Nucleus accumbens (tissue), 56 donors: ENCODE measurements at regions not wholly inside any gene's neighbourhood (a gene's known extent, or its start where the extent isn't known, plus 50 kb on each side); places are given as distances from the start of the nearest gene placed in this dataset.
"Not testable (repeated sequence)": the region's sequence is repeated elsewhere in the genome, so short reads cannot be mapped to it uniquely, and the experiment has no call there.

Experiments
- DNase-seq, 56 donors: peaks; one replicate each; lab custom pipeline; 2025; lab: John Stamatoyannopoulos, UW

GRCh38 chr17:77800816-77801215 is 157.7 kb upstream of the TNRC6C start:
- no peak for DNase-seq

- no peak for DNase-seq
Observed at GRCh38 chr17:77801545-77802332, 156.8 kb upstream of the TNRC6C start.

- peak in 14 of 56 donors; percentile 13 to 52 (median 28) for DNase-seq
Observed at GRCh38 chr17:77802333-77802615, 156.2 kb upstream of the TNRC6C start.

- DNase-seq: peak in 24 of 56 donors; percentile 4 to 68 (median 31)
Observed at GRCh38 chr17:77802811-77803220, 155.7 kb upstream of the TNRC6C start.

- no peak for DNase-seq
Observed at GRCh38 chr17:77803726-77804125, 154.8 kb upstream of the TNRC6C start.

GRCh38 chr17:77804796-77805426 is 153.6 kb upstream of the TNRC6C start:
- no peak for DNase-seq

GRCh38 chr17:77805970-77806369 is 152.5 kb upstream of the TNRC6C start:
- DNase-seq: not testable (repeated sequence)

- no peak for DNase-seq
Observed at GRCh38 chr17:77807051-77807745, 151.3 kb upstream of the TNRC6C start.

GRCh38 chr17:77807746-77808441 is 150.6 kb upstream of the TNRC6C start:
- DNase-seq: no peak

GRCh38 chr17:77808686-77809425 is 149.6 kb upstream of the TNRC6C start:
- no peak for DNase-seq

- no peak for DNase-seq
Observed at GRCh38 chr17:77809814-77810213, 148.7 kb upstream of the TNRC6C start.

GRCh38 chr17:77810536-77810935 is 148.0 kb upstream of the TNRC6C start:
- DNase-seq: peak in 1 of 56 donors; percentile 56

GRCh38 chr17:77811521-77811920 is 147.0 kb upstream of the TNRC6C start:
- DNase-seq: no peak

- no peak for DNase-seq
Observed at GRCh38 chr17:77814091-77814772, 144.3 kb upstream of the TNRC6C start.

GRCh38 chr17:77815127-77815905 is 143.2 kb upstream of the TNRC6C start:
- no peak for DNase-seq

GRCh38 chr17:77817953-77818352 is 140.6 kb upstream of the TNRC6C start:
- DNase-seq: no peak

GRCh38 chr17:77819497-77819896 is 139.0 kb upstream of the TNRC6C start:
- DNase-seq: no peak

GRCh38 chr17:77821114-77821513 is 137.4 kb upstream of the TNRC6C start:
- DNase-seq: peak in 1 of 56 donors; percentile 7
